ENCODE measurements at regions not wholly inside any gene's neighbourhood (a gene's known extent, or its start where the extent isn't known, plus 50 kb on each side); places are given as distances from the start of the nearest gene placed in this dataset.

DNA sequence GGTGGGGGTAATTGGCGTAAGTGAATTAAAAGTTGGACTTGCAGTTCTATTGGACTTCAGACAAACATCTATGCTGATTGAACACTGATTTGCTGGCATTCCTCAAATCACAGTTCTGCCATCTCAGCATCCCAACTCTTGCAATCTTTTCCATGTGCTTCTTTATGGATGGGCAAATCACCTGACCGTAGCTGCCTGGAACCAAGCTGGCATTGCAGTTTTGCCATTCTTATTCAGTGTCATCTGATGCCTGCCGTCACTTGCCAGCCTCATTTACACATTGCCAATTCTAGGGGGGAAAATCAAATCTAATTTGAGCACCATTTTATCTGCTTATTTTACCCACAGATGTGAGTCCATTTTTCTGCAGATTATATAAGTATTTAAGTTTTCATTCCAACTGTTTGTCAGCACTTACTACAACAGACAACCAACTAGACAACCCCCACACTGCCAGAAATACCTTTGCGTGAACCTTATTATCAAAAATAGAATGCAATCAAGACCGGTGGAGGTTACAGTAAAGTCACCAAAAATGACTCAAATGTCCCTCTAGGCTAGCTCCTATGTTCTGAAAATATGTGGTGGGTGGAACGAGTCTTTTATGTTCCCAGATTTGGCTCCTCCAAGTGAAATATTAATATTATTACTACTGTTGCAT is 172.3 kb upstream of the CTBP2 start:
- TF ChIP-seq, protein P1, sequence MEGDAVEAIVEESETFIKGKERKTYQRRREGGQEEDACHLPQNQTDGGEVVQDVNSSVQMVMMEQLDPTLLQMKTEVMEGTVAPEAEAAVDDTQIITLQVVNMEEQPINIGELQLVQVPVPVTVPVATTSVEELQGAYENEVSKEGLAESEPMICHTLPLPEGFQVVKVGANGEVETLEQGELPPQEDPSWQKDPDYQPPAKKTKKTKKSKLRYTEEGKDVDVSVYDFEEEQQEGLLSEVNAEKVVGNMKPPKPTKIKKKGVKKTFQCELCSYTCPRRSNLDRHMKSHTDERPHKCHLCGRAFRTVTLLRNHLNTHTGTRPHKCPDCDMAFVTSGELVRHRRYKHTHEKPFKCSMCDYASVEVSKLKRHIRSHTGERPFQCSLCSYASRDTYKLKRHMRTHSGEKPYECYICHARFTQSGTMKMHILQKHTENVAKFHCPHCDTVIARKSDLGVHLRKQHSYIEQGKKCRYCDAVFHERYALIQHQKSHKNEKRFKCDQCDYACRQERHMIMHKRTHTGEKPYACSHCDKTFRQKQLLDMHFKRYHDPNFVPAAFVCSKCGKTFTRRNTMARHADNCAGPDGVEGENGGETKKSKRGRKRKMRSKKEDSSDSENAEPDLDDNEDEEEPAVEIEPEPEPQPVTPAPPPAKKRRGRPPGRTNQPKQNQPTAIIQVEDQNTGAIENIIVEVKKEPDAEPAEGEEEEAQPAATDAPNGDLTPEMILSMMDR (IDR thresholded peaks at IDR 0.05; ENCODE audit: control extremely low read depth, extremely low read depth) = no peak

GRCh38 chr10:125331056-125331455 is 170.7 kb upstream of the CTBP2 start:
- 94 to 96% methylated on average over 7 of the region's 7 CpGs for WGBS, 2 donors
- H3K36me3 ChIP-seq (ENCODE audit: control insufficient read depth in 4 of 4, insufficient read depth in 4 of 4, low read length in 4 of 4) = no peaks in the 10 kb centered on the region
- H3K27me3 ChIP-seq (ENCODE audit: control insufficient read depth in 3 of 3, insufficient read depth in 3 of 3, low read length in 2 of 3) = no peaks in the 10 kb centered on the region
- DNase-seq = no peak
- no peak for ATAC-seq (ENCODE audit: insufficient read depth, low FRiP score)
- TF ChIP-seq, protein P1 (IDR thresholded peaks at IDR 0.05; ENCODE audit: control extremely low read depth, extremely low read depth) = no peak
- H3K9me3 ChIP-seq (ENCODE audit: control insufficient read depth in 4 of 4, insufficient read depth in 3 of 4, low read length in 3 of 4) = peaks cover 0 to 10% (median 0%) of the 10 kb centered on the region in 4 donors
- no peak overlapping the region for H3K9ac ChIP-seq (ENCODE audit: insufficient read depth in 1 of 2, low read length in 2 of 2)
- H3K4me3 ChIP-seq = no peak overlapping the region
- no peak overlapping the region for H3K27ac ChIP-seq (ENCODE audit: low read depth in 1 of 2, low read length in 1 of 2)
- H3K4me1 ChIP-seq (ENCODE audit: control insufficient read depth in 5 of 5, insufficient read depth in 5 of 5, low read length in 5 of 5) = peaks cover 0 to 9% (median 0%) of the 10 kb centered on the region in 5 donors

More for the DNA sequence above, 172.3 kb upstream of the CTBP2 start:
- Histone ChIP-seq H3K9me3 (ENCODE audit: control insufficient read depth in 4 of 4, insufficient read depth in 3 of 4, low read length in 3 of 4) (peaks cover 0 to 6% (median 0%) of the 10 kb centered on the region in 4 donors), H3K36me3 (ENCODE audit: control insufficient read depth in 4 of 4, insufficient read depth in 4 of 4, low read length in 4 of 4) (no peaks in the 10 kb centered on the region), H3K27ac (ENCODE audit: low read depth in 1 of 2, low read length in 1 of 2) (peak overlapping the region in 1 of 2 donors; percentile 58), H3K4me3 (no peak overlapping the region), H3K27me3 (ENCODE audit: control insufficient read depth in 3 of 3, insufficient read depth in 3 of 3, low read length in 2 of 3) (no peaks in the 10 kb centered on the region), H3K4me1 (ENCODE audit: control insufficient read depth in 5 of 5, insufficient read depth in 5 of 5, low read length in 5 of 5) (peaks cover 0 to 9% (median 0%) of the 10 kb centered on the region in 5 donors), H3K9ac (ENCODE audit: insufficient read depth in 1 of 2, low read length in 2 of 2) (no peak overlapping the region)
- 86 to 91% methylated on average over 6 of the region's 6 CpGs for WGBS, 2 donors
- no peak for ATAC-seq (ENCODE audit: insufficient read depth, low FRiP score)
- no peak for DNase-seq

DNA sequence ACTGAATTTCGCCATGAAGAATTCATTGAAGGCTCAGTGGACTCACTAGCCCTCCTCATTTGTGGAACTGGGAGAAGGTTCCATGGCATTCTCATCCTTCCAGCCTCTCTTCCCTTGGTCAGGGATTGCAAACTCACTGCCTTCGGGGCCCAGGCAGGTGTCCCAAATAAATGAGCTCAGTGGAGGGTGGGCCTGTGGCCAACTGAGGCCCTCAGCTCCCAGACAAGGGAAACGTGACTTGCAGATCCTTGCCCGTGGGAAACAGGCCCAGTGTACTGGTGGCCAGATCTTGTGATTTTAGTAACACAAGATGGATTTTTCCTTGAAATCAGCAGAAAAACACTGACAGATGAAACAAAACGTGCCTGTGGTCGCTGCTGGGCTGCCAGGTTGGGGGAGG is 168.7 kb upstream of the CTBP2 start:
- Histone ChIP-seq H3K9ac (ENCODE audit: insufficient read depth in 1 of 2, low read length in 2 of 2) (no peak overlapping the region), H3K27me3 (ENCODE audit: control insufficient read depth in 3 of 3, insufficient read depth in 3 of 3, low read length in 2 of 3) (peaks cover 0 to 3% (median 0%) of the 10 kb centered on the region in 3 donors), H3K9me3 (ENCODE audit: control insufficient read depth in 4 of 4, insufficient read depth in 3 of 4, low read length in 3 of 4) (peaks cover 0 to 16% (median 0%) of the 10 kb centered on the region in 4 donors), H3K4me1 (ENCODE audit: control insufficient read depth in 5 of 5, insufficient read depth in 5 of 5, low read length in 5 of 5) (peaks cover 0 to 8% (median 0%) of the 10 kb centered on the region in 5 donors), H3K36me3 (ENCODE audit: control insufficient read depth in 4 of 4, insufficient read depth in 4 of 4, low read length in 4 of 4) (no peaks in the 10 kb centered on the region), H3K4me3 (no peak overlapping the region), H3K27ac (ENCODE audit: low read depth in 1 of 2, low read length in 1 of 2) (no peak overlapping the region)
- TF ChIP-seq, protein P1 (IDR thresholded peaks at IDR 0.05; ENCODE audit: control extremely low read depth, extremely low read depth) = no peak
- DNase-seq (no peak), ATAC-seq (ENCODE audit: insufficient read depth, low FRiP score) (no peak)
- 75 to 86% methylated on average over 6 of the region's 6 CpGs for WGBS, 2 donors
